Fibroblast of skin of right biceps (primary cell): ENCODE measurements at regions not wholly inside any gene's neighbourhood (a gene's known extent, or its start where the extent isn't known, plus 50 kb on each side); places are given as distances from the start of the nearest gene placed in this dataset.

Experiments used
- DNase-seq: peaks from one replicate; pipeline ENCODE4 v3.0.0-alpha.2; 2013

GRCh38 chr13:37925878-37926473 is 56.4 kb upstream of the TRPC4 start:
- no peak for DNase-seq

GRCh38 chr13:37923236-37923635 is 53.7 kb upstream of the TRPC4 start:
- no peak for DNase-seq

- no peak for DNase-seq
Measured at GRCh38 chr13:37919329-37919880, 49.8 kb upstream of the TRPC4 start.
